Stimulated activated CD8-positive, alpha-beta memory T cell treated with anti-CD3 and anti-CD28 coated beads, Interleukin-4, amount 100 ng/mL, for 48 hours (primary cell): ENCODE measurements at regions not wholly inside any gene's neighbourhood (a gene's known extent, or its start where the extent isn't known, plus 50 kb on each side); places are given as distances from the start of the nearest gene placed in this dataset.

ENCODE experiments used
- DNase-seq: peaks from one replicate; pipeline ENCODE4 v3.0.0-alpha.2; 2020

GRCh38 chr12:132439333-132439904 is 50.5 kb upstream of the FBRSL1 start:
- DNase-seq: no peak

DNA sequence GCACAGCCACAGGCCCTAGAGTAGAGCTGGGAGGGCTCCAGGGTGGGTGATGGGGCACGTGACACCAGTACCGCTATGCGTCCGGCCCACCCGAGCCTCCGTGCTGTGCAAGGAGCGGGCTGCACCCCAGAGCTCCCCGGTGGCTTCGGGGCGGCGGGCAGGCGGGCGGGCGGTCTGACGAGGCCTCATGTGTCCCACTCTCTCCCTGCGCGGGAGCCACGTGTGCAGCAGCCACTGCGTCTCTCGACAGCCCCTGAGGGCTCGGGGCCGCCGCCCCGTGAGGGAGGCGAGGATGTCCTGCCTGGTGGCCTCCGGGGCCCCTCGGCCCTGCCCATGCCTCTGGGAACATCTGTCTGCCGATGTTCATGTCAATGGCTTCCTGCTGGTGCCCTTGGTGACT is 51.2 kb upstream of the FBRSL1 start:
- no peak for DNase-seq

GRCh38 chr12:132437943-132438700 is 51.8 kb upstream of the FBRSL1 start:
- no peak for DNase-seq

DNA sequence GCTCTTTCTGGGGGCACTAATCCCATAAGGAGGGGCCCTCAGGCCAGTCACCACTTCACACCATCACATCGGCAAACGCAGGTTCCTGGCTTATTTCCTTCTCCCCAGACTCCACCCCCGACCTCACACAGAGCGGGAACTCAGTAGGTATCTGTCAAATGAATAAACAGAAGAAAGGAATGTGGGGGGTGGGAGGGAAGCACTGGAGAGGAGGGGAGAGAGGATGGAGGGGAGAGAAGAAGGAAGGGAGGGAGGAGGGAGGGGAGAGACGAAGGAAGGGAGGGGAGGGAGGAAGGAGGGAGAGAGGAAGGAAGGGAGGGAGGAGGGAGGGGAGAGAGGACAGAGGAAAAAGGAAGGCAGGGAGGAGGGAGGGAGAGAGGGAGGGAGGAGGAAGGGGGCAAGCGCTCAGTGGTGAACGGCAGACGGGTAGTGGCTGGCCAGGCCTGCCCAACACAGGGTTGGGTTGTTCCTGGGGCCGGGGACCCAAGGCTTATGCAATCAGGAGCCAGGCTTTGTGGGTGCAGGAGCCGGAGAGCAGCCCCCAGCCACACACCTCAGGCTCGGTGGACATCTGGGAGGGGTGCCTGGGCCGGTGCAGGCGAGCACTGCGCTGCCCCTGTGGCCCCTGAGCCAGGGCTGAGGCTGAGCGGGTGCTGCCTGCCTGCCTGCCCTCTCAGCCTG is 52.6 kb upstream of the FBRSL1 start:
- DNase-seq: no peak

DNA sequence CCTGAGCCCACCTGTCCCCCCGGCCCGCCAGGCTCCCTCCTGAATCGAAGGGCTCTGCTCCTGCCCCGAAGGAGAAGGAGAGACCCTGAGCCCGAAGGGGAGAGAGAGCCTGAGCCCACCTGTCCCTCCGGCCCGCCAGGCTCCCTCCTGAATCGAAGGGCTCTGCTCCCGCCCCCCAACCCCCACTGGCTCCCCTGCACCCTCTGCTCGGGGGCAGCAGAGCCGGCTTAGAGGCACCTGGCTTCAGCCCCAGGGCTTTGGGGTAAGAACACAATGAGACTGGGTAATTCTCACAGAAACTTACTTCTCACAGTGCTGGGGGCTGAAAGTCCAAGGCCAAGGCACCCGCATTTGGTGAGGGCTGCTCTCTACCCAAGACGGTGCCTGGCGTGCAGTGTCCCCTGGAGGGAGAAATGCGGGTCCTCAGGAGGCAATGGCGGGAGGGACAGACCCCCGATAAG is 53.1 kb upstream of the FBRSL1 start:
- no peak for DNase-seq

- DNase-seq: no peak
Observed at GRCh38 chr12:132435486-132436187, 54.3 kb upstream of the FBRSL1 start.

DNA sequence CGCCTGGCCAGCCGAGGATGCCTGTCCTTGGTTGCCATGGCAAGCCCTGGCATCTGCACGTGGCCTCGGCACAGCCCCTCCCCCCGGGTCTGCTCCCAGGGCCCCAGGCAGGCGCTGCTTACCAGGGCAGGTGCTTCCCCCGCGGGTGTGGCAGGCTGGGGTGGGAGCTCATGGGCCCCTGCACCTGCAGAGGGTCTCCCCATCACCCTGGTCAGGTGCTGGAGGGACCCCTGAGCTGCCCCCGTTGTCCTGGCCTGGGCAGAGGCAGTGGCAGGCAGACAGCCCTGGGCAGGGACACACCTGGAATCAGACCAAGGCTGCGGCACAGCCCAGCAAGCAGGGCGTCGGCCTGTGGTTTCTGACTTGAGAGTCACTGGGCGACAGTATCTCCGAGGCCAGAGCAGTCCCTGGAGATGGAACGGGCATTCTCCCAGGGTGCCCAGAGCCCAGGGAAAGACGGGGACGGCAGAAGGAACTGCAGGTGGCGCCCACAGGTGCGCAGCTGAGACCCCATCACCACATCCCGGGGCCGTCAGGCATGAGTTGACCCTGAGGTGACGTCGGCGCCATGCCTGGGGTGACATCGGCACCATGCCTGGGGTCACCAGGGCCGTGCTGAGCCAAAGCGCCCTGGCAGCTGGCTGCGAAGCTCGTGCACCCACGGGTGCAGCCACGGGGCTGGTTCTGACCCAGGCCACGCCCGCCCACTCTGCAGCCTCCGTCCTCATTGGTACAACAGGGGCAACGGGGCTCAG is 56.1 kb upstream of the FBRSL1 start:
- no peak for DNase-seq

DNA sequence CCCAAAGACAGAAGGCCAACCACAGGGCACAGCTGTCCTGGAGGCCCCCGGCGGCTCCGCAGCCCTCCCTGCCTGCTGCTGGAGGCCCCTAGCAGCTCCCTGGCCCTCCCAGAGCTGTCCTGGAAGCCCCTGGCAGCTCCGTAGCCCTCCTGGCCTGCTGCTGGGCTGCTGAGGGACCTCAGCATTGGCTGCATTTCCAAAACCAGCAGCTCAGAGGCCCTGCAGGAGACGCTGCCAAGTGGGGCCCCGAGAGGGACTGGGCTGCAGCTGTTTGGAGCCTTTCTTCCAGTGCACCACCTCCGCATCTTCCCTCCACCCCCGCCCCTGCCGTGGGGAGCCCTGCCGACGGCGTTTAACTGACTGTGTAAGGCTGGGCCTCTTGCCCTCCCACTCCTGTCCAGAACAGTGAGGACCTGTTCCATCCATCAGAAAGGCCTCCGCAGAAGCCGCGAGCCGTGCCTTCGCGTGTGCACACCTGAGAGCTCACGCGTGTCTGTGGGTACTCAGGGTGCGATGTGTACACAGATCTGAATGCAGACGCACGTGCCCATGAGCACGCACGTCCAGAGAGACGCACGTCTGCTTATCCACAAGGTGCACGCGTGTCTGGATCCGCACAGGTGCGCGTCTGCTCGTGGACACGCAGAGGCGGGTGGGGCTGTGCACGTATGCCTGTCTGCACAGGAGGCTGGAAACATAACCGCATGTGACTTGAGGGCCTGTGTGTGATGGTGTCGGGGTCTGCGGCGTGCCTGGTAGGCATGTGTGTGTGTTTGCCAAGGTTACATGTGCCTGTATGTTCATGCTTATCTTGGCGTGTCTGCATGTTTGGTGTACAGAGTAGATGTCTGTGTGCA is 57.0 kb upstream of the FBRSL1 start:
- DNase-seq: no peak

- DNase-seq: no peak
Observed at GRCh38 chr12:132432126-132432705, 57.7 kb upstream of the FBRSL1 start.

DNA sequence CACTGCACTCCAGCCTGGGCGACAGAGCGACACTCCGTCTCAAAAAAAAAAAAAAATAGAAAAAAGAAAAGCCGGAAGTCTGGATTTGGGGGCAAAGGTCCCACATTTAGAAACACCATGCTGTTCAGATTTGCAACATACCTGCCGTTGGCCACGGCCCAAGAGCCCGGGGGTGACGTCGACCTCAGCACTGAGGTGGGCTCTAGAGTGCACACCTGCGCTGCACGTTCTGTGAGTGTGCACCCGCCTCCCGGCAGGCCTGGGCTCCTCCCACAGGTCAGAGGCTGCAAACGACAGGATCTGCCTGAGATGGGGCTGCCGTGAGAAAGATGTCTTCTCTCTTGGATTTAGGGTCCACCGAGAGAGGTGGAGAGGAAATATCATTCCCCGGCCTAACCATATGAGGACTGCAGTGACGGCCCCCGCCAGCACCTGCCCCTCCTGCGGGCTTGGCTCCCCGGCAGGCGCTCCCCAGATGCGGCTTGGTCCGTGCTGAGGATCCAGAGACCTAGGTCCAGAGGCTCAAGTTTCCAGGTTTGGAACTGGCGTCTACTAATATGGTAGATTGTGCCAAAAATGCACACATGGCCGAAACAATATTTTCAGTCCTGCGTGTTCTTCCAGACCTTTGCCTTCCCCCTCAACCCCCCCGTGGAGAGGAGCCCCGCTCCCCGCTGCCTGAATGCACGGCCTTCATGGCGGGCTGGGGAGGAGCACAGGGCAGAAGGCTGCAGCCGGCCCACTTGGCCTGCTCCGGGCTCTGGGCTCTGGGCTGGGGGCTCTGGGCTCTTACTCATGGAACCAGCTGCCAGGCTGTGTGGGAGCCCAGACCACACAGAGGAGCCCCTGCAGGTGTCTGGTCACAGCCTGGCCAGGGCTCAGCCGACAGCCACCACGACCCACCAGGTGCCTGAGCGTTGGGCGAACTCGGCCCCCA is 58.8 kb upstream of the FBRSL1 start:
- DNase-seq: no peak

DNA sequence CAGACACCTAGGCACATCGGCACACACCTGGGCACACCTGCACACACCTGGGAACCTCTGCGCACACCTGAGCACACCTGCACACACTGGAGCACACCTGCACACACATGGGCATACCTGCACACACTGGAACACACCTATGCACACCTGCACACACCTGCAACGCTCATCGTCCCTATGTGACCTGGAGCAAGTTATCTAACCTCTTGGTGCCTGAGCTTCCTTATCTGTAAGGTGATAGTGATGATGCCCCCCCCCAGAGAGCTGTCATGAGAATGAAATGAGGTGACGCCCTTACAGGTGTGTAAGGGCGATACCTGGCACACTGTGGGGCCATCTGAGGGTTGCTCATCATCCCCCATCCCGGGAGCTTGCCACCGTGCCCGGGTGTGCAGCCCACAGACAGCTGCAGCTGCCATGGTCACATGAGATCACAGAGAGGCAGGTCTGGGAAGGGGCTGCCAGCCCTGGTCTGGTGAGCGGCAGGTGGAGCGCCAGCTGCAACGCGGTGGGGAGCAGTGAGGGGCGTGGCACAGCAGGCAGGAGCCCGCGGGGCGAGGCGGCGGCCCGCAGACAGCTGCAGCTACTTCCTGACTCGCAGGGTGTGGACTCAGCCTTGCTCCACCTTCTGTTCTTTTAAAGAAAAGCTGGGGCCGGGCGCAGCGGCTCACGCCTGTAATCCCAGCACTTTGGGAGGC is 59.9 kb upstream of the FBRSL1 start:
- DNase-seq: peak; percentile 57

- DNase-seq: no peak
Observed at GRCh38 chr12:132429602-132429945, 60.4 kb upstream of the FBRSL1 start.

DNA sequence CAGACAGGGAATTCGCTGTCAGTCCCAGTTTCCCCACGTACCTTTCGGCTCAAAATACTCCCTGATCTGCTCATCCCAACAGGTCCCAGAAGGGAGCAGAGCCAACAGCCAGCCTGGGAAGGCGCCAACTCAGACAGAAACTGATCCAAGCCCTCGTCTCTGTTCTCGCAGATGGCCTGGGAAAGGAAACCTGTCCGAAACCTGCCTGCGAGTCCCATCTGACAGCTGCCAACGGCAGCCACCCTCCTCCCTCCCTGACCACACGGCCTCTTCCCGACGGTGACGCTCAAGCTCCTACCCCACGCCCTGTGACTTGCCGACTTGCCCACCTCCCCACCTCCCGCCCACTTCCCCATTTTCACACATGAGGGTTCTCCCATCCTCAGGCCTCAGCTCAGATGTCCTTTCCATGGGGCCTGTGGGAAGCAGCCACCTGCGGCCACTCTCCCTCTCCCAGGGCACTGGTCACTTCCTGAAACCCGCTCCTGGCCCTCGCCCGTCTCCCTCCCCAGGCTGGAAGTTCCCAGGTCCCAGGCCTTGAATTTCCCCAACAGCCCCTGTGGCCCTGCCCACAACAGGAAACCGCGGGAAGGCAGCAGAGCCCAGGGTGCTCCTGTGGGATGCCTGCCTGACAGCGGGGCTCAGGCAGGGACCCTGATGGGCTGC is 60.9 kb upstream of the FBRSL1 start:
- no peak for DNase-seq

DNA sequence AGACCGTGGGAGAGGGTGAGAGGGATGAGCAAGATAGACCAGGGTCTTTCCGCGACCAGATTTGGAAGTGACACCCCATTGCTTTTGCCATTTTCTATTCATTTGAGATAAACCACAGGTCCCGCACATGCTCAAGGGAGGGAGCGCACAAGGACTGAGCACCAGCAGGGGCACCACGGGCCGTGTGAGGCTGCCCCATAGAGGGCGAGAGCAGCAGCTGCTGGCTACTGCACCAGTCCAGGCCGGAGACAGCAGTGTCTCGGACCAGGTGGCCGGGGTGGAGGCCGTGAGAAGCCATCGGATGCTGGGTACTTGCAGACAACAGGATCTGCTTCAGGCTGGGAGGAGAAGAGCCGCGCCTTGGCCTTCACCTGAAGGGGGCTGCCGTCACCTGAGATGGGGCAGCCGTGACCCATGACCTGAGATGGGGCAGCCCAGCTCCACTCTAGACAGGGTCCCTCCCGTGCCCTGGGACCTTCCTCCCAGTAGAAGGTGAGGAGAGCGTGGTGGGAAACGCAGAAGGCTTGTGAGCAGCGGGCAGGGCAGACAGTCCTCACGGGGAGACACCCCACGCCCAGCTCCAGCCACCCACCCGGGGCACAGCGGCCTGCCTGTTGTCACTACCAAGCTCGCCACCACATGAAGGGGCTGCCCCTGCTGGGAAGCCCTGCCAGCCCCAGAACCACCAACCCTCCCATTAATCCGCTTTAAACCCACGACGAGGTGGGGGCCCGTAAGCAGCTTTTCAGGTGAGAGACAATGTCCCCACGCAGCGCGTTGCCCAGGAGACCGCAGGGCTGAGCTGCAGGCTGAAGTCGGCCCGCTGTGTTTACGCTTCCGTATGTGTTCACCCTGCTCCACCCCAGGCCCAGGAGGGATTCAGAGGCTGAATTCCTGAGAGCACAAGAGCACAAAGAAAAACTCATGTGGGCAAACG is 61.7 kb upstream of the FBRSL1 start:
- DNase-seq: no peak

GRCh38 chr12:132427174-132427768 is 62.7 kb upstream of the FBRSL1 start:
- DNase-seq: no peak

GRCh38 chr12:132426349-132427173 is 63.4 kb upstream of the FBRSL1 start:
- DNase-seq: no peak

DNA sequence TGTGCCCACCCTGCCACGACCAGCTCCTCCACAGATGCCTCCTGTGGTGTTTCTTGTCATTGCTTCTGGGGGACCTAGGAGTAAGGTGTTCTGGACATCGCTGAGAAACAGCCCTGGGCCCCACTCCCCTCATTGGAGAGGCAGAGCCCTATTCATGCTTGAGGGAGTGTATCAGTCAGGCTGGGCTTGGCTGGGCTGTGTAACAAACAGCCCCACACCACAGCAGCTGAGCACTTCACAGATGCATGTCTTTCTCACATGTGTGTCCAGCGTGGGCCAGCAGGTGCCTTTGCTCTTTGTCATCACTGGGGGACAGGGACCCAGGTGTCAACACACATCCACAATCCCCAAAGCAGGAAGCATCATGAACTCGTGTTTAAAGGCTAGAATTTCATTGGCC is 65.1 kb upstream of the FBRSL1 start:
- no peak for DNase-seq
